Activated CD8-positive, alpha-beta memory T cell treated with anti-CD3 and anti-CD28 coated beads, Interleukin-2, amount 50 U/mL, for 4 hours (primary cell): ENCODE measurements at regions not wholly inside any gene's neighbourhood (a gene's known extent, or its start where the extent isn't known, plus 50 kb on each side); places are given as distances from the start of the nearest gene placed in this dataset.
"Not testable (repeated sequence)": the region's sequence is repeated elsewhere in the genome, so short reads cannot be mapped to it uniquely, and the experiment has no call there.

Experiments
- DNase-seq: peaks from one replicate; pipeline ENCODE4 v3.0.0-alpha.2; 2020

GRCh38 chr12:107144441-107144840 is 51.1 kb upstream of the CRY1 start:
- no peak for DNase-seq

GRCh38 chr12:107144990-107145389 is 51.6 kb upstream of the CRY1 start:
- DNase-seq, result no peak

GRCh38 chr12:107145397-107145796 is 52.0 kb upstream of the CRY1 start:
- DNase-seq, result no peak

GRCh38 chr12:107148107-107148506 is 54.8 kb upstream of the CRY1 start:
- no peak for DNase-seq

- DNase-seq, result no peak
Observed at GRCh38 chr12:107152315-107152714, 59.0 kb upstream of the CRY1 start.

GRCh38 chr12:107159384-107159900 is 66.1 kb upstream of the CRY1 start:
- no peak for DNase-seq

GRCh38 chr12:107163413-107163812 is 70.1 kb upstream of the CRY1 start:
- no peak for DNase-seq

- DNase-seq, result no peak
Observed at GRCh38 chr12:107164392-107164791, 71.0 kb upstream of the CRY1 start.

GRCh38 chr12:107165581-107165980 is 72.2 kb upstream of the CRY1 start:
- DNase-seq, result no peak

GRCh38 chr12:107167756-107168155 is 74.4 kb upstream of the CRY1 start:
- DNase-seq, result no peak

- no peak for DNase-seq
Observed at GRCh38 chr12:107169200-107169599, 75.9 kb upstream of the CRY1 start.

GRCh38 chr12:107178776-107179175 is 85.4 kb upstream of the CRY1 start:
- no peak for DNase-seq

GRCh38 chr12:107179871-107180270 is 86.5 kb upstream of the CRY1 start:
- DNase-seq, result no peak

GRCh38 chr12:107180272-107180671 is 86.9 kb upstream of the CRY1 start:
- DNase-seq, result no peak

GRCh38 chr12:107184359-107184930 is 91.1 kb upstream of the CRY1 start:
- no peak for DNase-seq

- no peak for DNase-seq
Observed at GRCh38 chr12:107196681-107197080, 103.3 kb upstream of the CRY1 start.

- DNase-seq, result no peak
Observed at GRCh38 chr12:107200394-107200793, 107.0 kb upstream of the CRY1 start.

- DNase-seq, result no peak
Observed at GRCh38 chr12:107207931-107208525, 114.7 kb upstream of the CRY1 start.

- DNase-seq, result not testable (repeated sequence)
Observed at GRCh38 chr12:107209700-107210099, 116.4 kb upstream of the CRY1 start.

- DNase-seq, result not testable (repeated sequence)
Observed at GRCh38 chr12:107214373-107214773, 121.0 kb upstream of the CRY1 start.

GRCh38 chr12:107216411-107216810 is 123.1 kb upstream of the CRY1 start:
- not testable (repeated sequence) for DNase-seq

GRCh38 chr12:107219301-107219700 is 126.0 kb upstream of the CRY1 start:
- DNase-seq, result no peak

GRCh38 chr12:107221913-107222312 is 128.6 kb upstream of the CRY1 start:
- DNase-seq, result no peak

- DNase-seq, result no peak
Observed at GRCh38 chr12:107223821-107224220, 130.5 kb upstream of the CRY1 start.

GRCh38 chr12:107225635-107226034 is 132.3 kb upstream of the CRY1 start:
- no peak for DNase-seq
